Panc1 (cell line): ENCODE measurements at regions not wholly inside any gene's neighbourhood (a gene's known extent, or its start where the extent isn't known, plus 50 kb on each side); places are given as distances from the start of the nearest gene placed in this dataset.

Source experiments
- ATAC-seq: fragments of 200-7000 bp; cut with Tn5 transposase; 2 replicates; pipeline ENCODE4 v1.9.1; 2020; ENCODE audit warnings: mild to moderate bottlenecking, moderate library complexity
- BruUV-seq: library from RNA; stranded (reverse); fragments of 400-500 nt; replicated peaks from 2 replicates; lab custom pipeline; 2021; lab: Mats Ljungman, UMichigan
- CTCF ChIA-PET: fragments of 300-600 bp; sonication (Branson Sonifier 250); formaldehyde crosslinking; loops from one replicate; lab custom pipeline; 2022; ENCODE audit warnings: antibody characterized with exemption; lab: Charles Lee
- POLR2A ChIA-PET: fragments of 300-600 bp; sonication (Branson Sonifier 250); formaldehyde crosslinking; loops from one replicate; lab custom pipeline; 2022; ENCODE audit warnings: antibody characterized with exemption; lab: Charles Lee
- DNase-seq: peaks from one replicate; pipeline ENCODE4 v3.0.0-alpha.2; 2010; ENCODE audit warnings: low read depth, low spot score
- H3K27ac ChIP-seq: 2 replicates; pipeline ENCODE4 v1.5.1; 2011; ENCODE audit warnings: mild to moderate bottlenecking, low read length, inconsistent platforms
- H3K27me3 ChIP-seq: fragments of 200-500 bp; sonication (Bioruptor generic); 2 replicates; pipeline ENCODE4 v1.6.0; 2014; ENCODE audit warnings: low read length, inconsistent platforms; ENCODE audit not compliant: control insufficient read depth, insufficient read depth
- H3K36me3 ChIP-seq: fragments of 200-500 bp; sonication (Bioruptor generic); 2 replicates; pipeline ENCODE4 v1.5.1; 2014; ENCODE audit warnings: inconsistent platforms, mild to moderate bottlenecking, low read length, moderate library complexity; ENCODE audit not compliant: control insufficient read depth, insufficient read depth
- H3K4me1 ChIP-seq: 2 replicates; pipeline ENCODE4 v1.5.1; 2011; ENCODE audit warnings: inconsistent platforms, mild to moderate bottlenecking, low read length, moderate library complexity; ENCODE audit not compliant: control insufficient read depth, insufficient read depth
- H3K4me3 ChIP-seq, 2 experiments: 2 replicates each; pipeline ENCODE4 v1.5.1; 2011 to 2012; ENCODE audit warnings: low read depth in 2 of 2, low read length in 2 of 2, mild to moderate bottlenecking in 2 of 2, inconsistent platforms in 1 of 2, moderate library complexity in 1 of 2
- H3K9me3 ChIP-seq: fragments of 200-500 bp; sonication (Bioruptor generic); 2 replicates; pipeline ENCODE4 v1.5.1; 2014; ENCODE audit warnings: low read depth, mild to moderate bottlenecking, inconsistent platforms, low read length, moderate library complexity; ENCODE audit not compliant: control insufficient read depth, insufficient read depth
- CTCF ChIP-seq: fragments of 450-650 bp; IDR thresholded peaks from 2 replicates; pipeline ENCODE4 v1.5.1; 2017; ENCODE audit warnings: mild to moderate bottlenecking
- POLR2AphosphoS5 ChIP-seq: IDR thresholded peaks from 2 replicates; pipeline ENCODE4 v1.6.1; 2012; ENCODE audit warnings: mild to moderate bottlenecking, low read depth, low read length, moderate library complexity
- REST ChIP-seq, 2 experiments: IDR thresholded peaks; 2 replicates each; pipeline ENCODE4 v1.6.1; 2011 to 2012; ENCODE audit warnings: low read depth in 2 of 2, control low read depth in 1 of 2, low read length in 1 of 2, mild to moderate bottlenecking in 1 of 2, moderate library complexity in 1 of 2; ENCODE audit not compliant: insufficient read depth in 1 of 2
- SIN3A ChIP-seq: IDR thresholded peaks from 2 replicates; pipeline ENCODE4 v1.6.1; 2012; ENCODE audit warnings: low read depth, mild to moderate bottlenecking, low read length, moderate library complexity, borderline replicate concordance; ENCODE audit not compliant: insufficient read depth
- TCF7L2 ChIP-seq: IDR thresholded peaks from 2 replicates; pipeline ENCODE4 v1.6.1; 2011; ENCODE audit warnings: mild to moderate bottlenecking, low read depth, low read length, inconsistent platforms
- in situ Hi-C: cut with HindIII; loops from 2 replicates; pipeline ENCODE4 v1.10.0; 2016; ENCODE audit warnings: low sequenced_read_pairs, low pct_unique_long_range_greater_than_20kb
- intact Hi-C: fragments of 100-400 bp; cut with micrococcal nuclease; formaldehyde crosslinking; loops from one replicate; pipeline ENCODE4 v1.10.0; 2022; ENCODE audit not compliant: unreplicated experiment

GRCh38 chr10:61841338-61841875 lies 60.1 kb upstream of the ARID5B start:
- H3K27me3 ChIP-seq, result no peaks in the 10 kb centered on the region
- H3K27ac ChIP-seq, result peak overlapping the region; percentile 99
- BruUV-seq, result no TSS peak
- POLR2A ChIA-PET, result no interaction called here
- TF ChIP-seq SIN3A, result no peak
- TF ChIP-seq TCF7L2, result no peak
- no peak for TF ChIP-seq POLR2AphosphoS5
- no peak for TF ChIP-seq CTCF
- no peak for TF ChIP-seq REST (IDR thresholded peaks at IDR 0.05; ENCODE audit: insufficient read depth in 1 of 2, low read depth in 2 of 2, low read length in 1 of 2)
- peaks cover 19% of the 10 kb centered on the region for H3K4me1 ChIP-seq
- no peaks in the 10 kb centered on the region for H3K9me3 ChIP-seq
- DNase-seq (no peak), ATAC-seq (no peak)
- H3K4me3 ChIP-seq, result no peak overlapping the region
- intact Hi-C loops, result no loop called here
- H3K36me3 ChIP-seq, result no peaks in the 10 kb centered on the region
- in situ Hi-C loops, result no loop called here
- CTCF ChIA-PET, result no interaction called here

GRCh38 chr10:61842755-61843497 lies 58.6 kb upstream of the ARID5B start:
- in situ Hi-C loops, result no loop called here
- BruUV-seq, result no TSS peak
- Histone ChIP-seq H3K4me1 (peaks cover 8% of the 10 kb centered on the region), H3K9me3 (no peaks in the 10 kb centered on the region; the same call in 1 of the 2 replicates), H3K27ac (peak overlapping the region; percentile 99; the same call in 1 of the 2 replicates), H3K4me3 (no peak overlapping the region), H3K36me3 (no peaks in the 10 kb centered on the region), H3K27me3 (no peaks in the 10 kb centered on the region)
- no peak for DNase-seq
- CTCF ChIA-PET, result no interaction called here
- POLR2A ChIA-PET, result no interaction called here
- no peak; the same call in 1 of the 2 replicates for ATAC-seq
- no peak for TF ChIP-seq CTCF
- no peak for TF ChIP-seq TCF7L2
- TF ChIP-seq POLR2AphosphoS5, result no peak
- TF ChIP-seq SIN3A, result no peak
- TF ChIP-seq REST (IDR thresholded peaks at IDR 0.05; ENCODE audit: insufficient read depth in 1 of 2, low read depth in 2 of 2, low read length in 1 of 2), result no peak
- intact Hi-C loops, result no loop called here
